ENCODE measurements at regions not wholly inside any gene's neighbourhood (a gene's known extent, or its start where the extent isn't known, plus 50 kb on each side); places are given as distances from the start of the nearest gene placed in this dataset.

DNA sequence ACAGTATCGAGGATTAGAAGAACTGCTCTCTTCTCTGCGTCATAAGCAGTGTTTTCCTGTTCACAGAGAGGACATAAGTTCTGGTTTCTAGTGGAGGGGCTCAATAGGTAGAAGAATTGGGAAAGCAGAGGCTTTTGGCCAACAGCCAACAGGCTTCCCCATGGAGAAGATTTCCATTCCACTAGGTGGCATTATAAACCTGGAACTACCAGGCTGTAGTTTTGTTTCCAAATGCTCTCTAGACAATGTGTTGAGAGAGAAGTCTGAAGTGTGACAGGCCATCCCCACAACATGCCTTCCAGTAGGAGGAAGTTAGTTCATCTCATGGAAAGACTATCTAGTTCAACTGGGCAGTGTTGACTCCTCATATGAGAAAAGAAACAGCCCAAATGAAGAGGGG, 63.8 kb upstream of the ANXA10 start:
- 7% methylated on average over 2 of the region's 2 CpGs for WGBS (ENCODE audit: insufficient coverage, insufficient replicate concordance, low lambda C conversion rate, missing lambda C conversion rate)
- DNase-seq (ENCODE audit: low read depth, low spot score), result no peak
- no peaks in the 10 kb centered on the region for H4K20me1 ChIP-seq (ENCODE audit: control insufficient read depth, insufficient read depth)
- BruUV-seq (replicated peaks), result no TSS peak
- no peaks in the 10 kb centered on the region for H3K9me3 ChIP-seq (replicated peaks; ENCODE audit: control insufficient read depth, insufficient read depth, low read length)
- no peak for FAIRE-seq
- H3K4me3 ChIP-seq, result no peak overlapping the region
- ChIA-PET RAD21 (ENCODE audit: unreplicated experiment) (no interaction called here), SMC1A (ENCODE audit: uncharacterized antibody, unreplicated experiment) (no interaction called here), POLR2A (no interaction called here), CTCF (no interaction called here)
- H3K9ac ChIP-seq (ENCODE audit: control insufficient read depth, insufficient read depth, low read length), result no peak overlapping the region
- intact Hi-C loops (cut with micrococcal nuclease; ENCODE audit: unreplicated experiment), result no loop called here
- no peak overlapping the region for H3K27ac ChIP-seq (ENCODE audit: control insufficient read depth, insufficient read depth)
- in situ Hi-C loops (cut with MboI), result no loop called here
- no peaks in the 10 kb centered on the region for H3K27me3 ChIP-seq (replicated peaks in 1 of 2; ENCODE audit: control insufficient read depth in 2 of 2, insufficient read depth in 2 of 2, low read length in 1 of 2)
- H3K79me2 ChIP-seq (ENCODE audit: control insufficient read depth, insufficient read depth, low read length), result no peaks in the 10 kb centered on the region
- no peaks in the 10 kb centered on the region for H3K4me1 ChIP-seq (ENCODE audit: control insufficient read depth, insufficient read depth, low read length)
- TF ChIP-seq, protein P1, sequence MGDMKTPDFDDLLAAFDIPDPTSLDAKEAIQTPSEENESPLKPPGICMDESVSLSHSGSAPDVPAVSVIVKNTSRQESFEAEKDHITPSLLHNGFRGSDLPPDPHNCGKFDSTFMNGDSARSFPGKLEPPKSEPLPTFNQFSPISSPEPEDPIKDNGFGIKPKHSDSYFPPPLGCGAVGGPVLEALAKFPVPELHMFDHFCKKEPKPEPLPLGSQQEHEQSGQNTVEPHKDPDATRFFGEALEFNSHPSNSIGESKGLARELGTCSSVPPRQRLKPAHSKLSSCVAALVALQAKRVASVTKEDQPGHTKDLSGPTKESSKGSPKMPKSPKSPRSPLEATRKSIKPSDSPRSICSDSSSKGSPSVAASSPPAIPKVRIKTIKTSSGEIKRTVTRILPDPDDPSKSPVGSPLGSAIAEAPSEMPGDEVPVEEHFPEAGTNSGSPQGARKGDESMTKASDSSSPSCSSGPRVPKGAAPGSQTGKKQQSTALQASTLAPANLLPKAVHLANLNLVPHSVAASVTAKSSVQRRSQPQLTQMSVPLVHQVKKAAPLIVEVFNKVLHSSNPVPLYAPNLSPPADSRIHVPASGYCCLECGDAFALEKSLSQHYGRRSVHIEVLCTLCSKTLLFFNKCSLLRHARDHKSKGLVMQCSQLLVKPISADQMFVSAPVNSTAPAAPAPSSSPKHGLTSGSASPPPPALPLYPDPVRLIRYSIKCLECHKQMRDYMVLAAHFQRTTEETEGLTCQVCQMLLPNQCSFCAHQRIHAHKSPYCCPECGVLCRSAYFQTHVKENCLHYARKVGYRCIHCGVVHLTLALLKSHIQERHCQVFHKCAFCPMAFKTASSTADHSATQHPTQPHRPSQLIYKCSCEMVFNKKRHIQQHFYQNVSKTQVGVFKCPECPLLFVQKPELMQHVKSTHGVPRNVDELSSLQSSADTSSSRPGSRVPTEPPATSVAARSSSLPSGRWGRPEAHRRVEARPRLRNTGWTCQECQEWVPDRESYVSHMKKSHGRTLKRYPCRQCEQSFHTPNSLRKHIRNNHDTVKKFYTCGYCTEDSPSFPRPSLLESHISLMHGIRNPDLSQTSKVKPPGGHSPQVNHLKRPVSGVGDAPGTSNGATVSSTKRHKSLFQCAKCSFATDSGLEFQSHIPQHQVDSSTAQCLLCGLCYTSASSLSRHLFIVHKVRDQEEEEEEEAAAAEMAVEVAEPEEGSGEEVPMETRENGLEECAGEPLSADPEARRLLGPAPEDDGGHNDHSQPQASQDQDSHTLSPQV (IDR thresholded peaks at IDR 0.05), result no peak
- TF ChIP-seq KDM1A (IDR thresholded peaks at IDR 0.05; ENCODE audit: borderline replicate concordance), result no peak
- TF ChIP-seq E2F4 (IDR thresholded peaks at IDR 0.05; ENCODE audit: low read depth, low read length), result no peak
- TF ChIP-seq CBX5 (IDR thresholded peaks at IDR 0.05; ENCODE audit: low read depth), result no peak
- no peak for TF ChIP-seq EED (IDR thresholded peaks at IDR 0.05; ENCODE audit: low read depth)
- TF ChIP-seq ZNF384 (IDR thresholded peaks at IDR 0.05; ENCODE audit: borderline replicate concordance, low read depth, low read length), result no peak
- no peak for TF ChIP-seq MEF2A (IDR thresholded peaks at IDR 0.05; ENCODE audit: insufficient read depth, low read depth, low read length)
- TF ChIP-seq NKRF (conservative IDR thresholded peaks at IDR 0.05), result no peak
- TF ChIP-seq RAD51 (IDR thresholded peaks at IDR 0.05), result no peak
- no peak for TF ChIP-seq TCF7 (IDR thresholded peaks at IDR 0.05; ENCODE audit: borderline replicate concordance)
- no peak for TF ChIP-seq NR2F1 (conservative IDR thresholded peaks at IDR 0.05)
- TF ChIP-seq NR2C1 (IDR thresholded peaks at IDR 0.05), result no peak
- TF ChIP-seq TBL1XR1 (IDR thresholded peaks at IDR 0.05; ENCODE audit: low read depth, low read length), result no peak
- no peak for TF ChIP-seq SRF (IDR thresholded peaks at IDR 0.05; ENCODE audit: low read depth in 2 of 2, low read length in 2 of 2)
- no peak for TF ChIP-seq NR2C2 (IDR thresholded peaks at IDR 0.05; ENCODE audit: borderline replicate concordance, control insufficient read depth, insufficient read length, low read depth)
- TF ChIP-seq MTA3 (IDR thresholded peaks at IDR 0.05; ENCODE audit: borderline replicate concordance, low read length), result no peak
- TF ChIP-seq SMAD1 (IDR thresholded peaks at IDR 0.05; ENCODE audit: low read depth, partially characterized antibody), result no peak
- no peak for TF ChIP-seq ZBTB33 (IDR thresholded peaks at IDR 0.05)
- H3K36me3 ChIP-seq (ENCODE audit: control insufficient read depth in 2 of 2, insufficient read depth in 2 of 2, low read length in 1 of 2), result no peaks in the 10 kb centered on the region
- H2AFZ ChIP-seq (ENCODE audit: control insufficient read depth, low read depth, low read length), result no peak overlapping the region
- no peak overlapping the region for H3K4me2 ChIP-seq (ENCODE audit: control insufficient read depth, insufficient read depth)
- no peak for ATAC-seq

Data from GM12878 (cell line).